Bronchial epithelial cell (primary cell): ENCODE measurements at regions not wholly inside any gene's neighbourhood (a gene's known extent, or its start where the extent isn't known, plus 50 kb on each side); places are given as distances from the start of the nearest gene placed in this dataset.

Experiments used
- DNase-seq: peaks from one replicate; pipeline ENCODE4 v3.0.0-alpha.2; 2010; ENCODE audit warnings: low read depth
- FAIRE-seq: peaks from 2 replicates; lab custom pipeline; 2011; peaks lifted over from hg19 to GRCh38; lab: Jason Lieb, UNC
- H3K27me3 ChIP-seq: 2 replicates; pipeline ENCODE4 v1.5.1; 2011; ENCODE audit warnings: low read length; ENCODE audit not compliant: control insufficient read depth, insufficient read depth
- H3K36me3 ChIP-seq: 2 replicates; pipeline ENCODE4 v1.5.1; 2011; ENCODE audit warnings: low read length; ENCODE audit not compliant: control insufficient read depth, insufficient read depth
- H3K4me3 ChIP-seq: 2 replicates; pipeline ENCODE4 v1.5.1; 2011; ENCODE audit warnings: mild to moderate bottlenecking, low read depth, low read length, control low read depth
- CTCF ChIP-seq: IDR thresholded peaks from 2 replicates; pipeline ENCODE4 v1.5.1; 2011; ENCODE audit warnings: mild to moderate bottlenecking, moderate library complexity, low read length, control low read depth, inconsistent platforms; ENCODE audit not compliant: insufficient read depth, severe bottlenecking

- Histone ChIP-seq H3K4me3 (no peak overlapping the region), H3K27me3 (no peaks in the 10 kb centered on the region), H3K36me3 (no peaks in the 10 kb centered on the region)
- FAIRE-seq (no peak), DNase-seq (no peak)
- no peak for TF ChIP-seq CTCF
These were observed 135.6 kb upstream of the PTPN1 start for GRCh38 chr20:50374541-50375078.

GRCh38 chr20:50376179-50376887 is 133.8 kb upstream of the PTPN1 start:
- TF ChIP-seq CTCF = no peak
- no peak overlapping the region for H3K4me3 ChIP-seq
- no peaks in the 10 kb centered on the region for H3K36me3 ChIP-seq
- H3K27me3 ChIP-seq = no peaks in the 10 kb centered on the region
- no peak for FAIRE-seq
- DNase-seq = no peak

GRCh38 chr20:50376888-50377459 is 133.2 kb upstream of the PTPN1 start:
- TF ChIP-seq CTCF = no peak
- Histone ChIP-seq H3K27me3 (no peaks in the 10 kb centered on the region), H3K36me3 (no peaks in the 10 kb centered on the region), H3K4me3 (no peak overlapping the region)
- FAIRE-seq (no peak), DNase-seq (peak; percentile 36)

GRCh38 chr20:50378170-50379000 is 131.8 kb upstream of the PTPN1 start:
- DNase-seq (no peak), FAIRE-seq (no peak)
- no peaks in the 10 kb centered on the region for H3K36me3 ChIP-seq
- no peaks in the 10 kb centered on the region for H3K27me3 ChIP-seq
- no peak overlapping the region for H3K4me3 ChIP-seq
- TF ChIP-seq CTCF = no peak

- no peak overlapping the region for H3K4me3 ChIP-seq
- DNase-seq (peak; percentile 61), FAIRE-seq (no peak)
- H3K36me3 ChIP-seq = no peaks in the 10 kb centered on the region
- H3K27me3 ChIP-seq = no peaks in the 10 kb centered on the region
- no peak for TF ChIP-seq CTCF
These were observed 130.9 kb upstream of the PTPN1 start for GRCh38 chr20:50379049-50379990.
